ENCODE measurements at regions not wholly inside any gene's neighbourhood (a gene's known extent, or its start where the extent isn't known, plus 50 kb on each side); places are given as distances from the start of the nearest gene placed in this dataset.

- Histone ChIP-seq H3K9me3 (ENCODE audit: control insufficient read depth in 5 of 5, low read length in 5 of 5) (peaks cover 10 to 41% (median 30%) of the 10 kb centered on the region in 5 donors), H3K9ac (ENCODE audit: low read length in 5 of 5) (no peak overlapping the region), H3K27me3 (ENCODE audit: control insufficient read depth in 5 of 5, insufficient read depth in 4 of 5, low read length in 5 of 5) (no peaks in the 10 kb centered on the region), H3K27ac (ENCODE audit: low read depth, low read length) (no peak overlapping the region), H3K4me1 (ENCODE audit: control insufficient read depth in 5 of 5, insufficient read depth in 5 of 5, low read length in 5 of 5) (no peaks in the 10 kb centered on the region), H3K4me3 (ENCODE audit: low read depth in 1 of 5, low read length in 5 of 5) (no peak overlapping the region), H3K36me3 (ENCODE audit: control insufficient read depth in 5 of 5, insufficient read depth in 5 of 5, low read length in 5 of 5) (no peaks in the 10 kb centered on the region)
Observed at GRCh38 chr6:39998126-39998525, 63.9 kb upstream of the MOCS1 start.

GRCh38 chr6:39997101-39997635, 62.9 kb upstream of the MOCS1 start:
- no peaks in the 10 kb centered on the region for H3K27me3 ChIP-seq (ENCODE audit: control insufficient read depth in 5 of 5, insufficient read depth in 4 of 5, low read length in 5 of 5)
- no peaks in the 10 kb centered on the region for H3K4me1 ChIP-seq (ENCODE audit: control insufficient read depth in 5 of 5, insufficient read depth in 5 of 5, low read length in 5 of 5)
- no peak overlapping the region for H3K27ac ChIP-seq (ENCODE audit: low read depth, low read length)
- peaks cover 17 to 49% (median 39%) of the 10 kb centered on the region in 5 donors for H3K9me3 ChIP-seq (ENCODE audit: control insufficient read depth in 5 of 5, low read length in 5 of 5)
- no peak overlapping the region for H3K4me3 ChIP-seq (ENCODE audit: low read depth in 1 of 5, low read length in 5 of 5)
- no peaks in the 10 kb centered on the region for H3K36me3 ChIP-seq (ENCODE audit: control insufficient read depth in 5 of 5, insufficient read depth in 5 of 5, low read length in 5 of 5)
- H3K9ac ChIP-seq (ENCODE audit: low read length in 5 of 5), result no peak overlapping the region

- no peak overlapping the region for H3K4me3 ChIP-seq (ENCODE audit: low read depth in 1 of 5, low read length in 5 of 5)
- H3K27me3 ChIP-seq (ENCODE audit: control insufficient read depth in 5 of 5, insufficient read depth in 4 of 5, low read length in 5 of 5), result no peaks in the 10 kb centered on the region
- no peak overlapping the region for H3K9ac ChIP-seq (ENCODE audit: low read length in 5 of 5)
- no peaks in the 10 kb centered on the region for H3K4me1 ChIP-seq (ENCODE audit: control insufficient read depth in 5 of 5, insufficient read depth in 5 of 5, low read length in 5 of 5)
- no peak overlapping the region for H3K27ac ChIP-seq (ENCODE audit: low read depth, low read length)
- H3K36me3 ChIP-seq (ENCODE audit: control insufficient read depth in 5 of 5, insufficient read depth in 5 of 5, low read length in 5 of 5), result no peaks in the 10 kb centered on the region
- peaks cover 17 to 49% (median 41%) of the 10 kb centered on the region in 5 donors for H3K9me3 ChIP-seq (ENCODE audit: control insufficient read depth in 5 of 5, low read length in 5 of 5)
Observed at GRCh38 chr6:39995633-39996032, 61.4 kb upstream of the MOCS1 start.

- H3K27ac ChIP-seq (ENCODE audit: low read depth, low read length), result no peak overlapping the region
- peaks cover 11 to 27% (median 26%) of the 10 kb centered on the region in 5 donors for H3K9me3 ChIP-seq (ENCODE audit: control insufficient read depth in 5 of 5, low read length in 5 of 5)
- peak overlapping the region in 1 of 5 donors; percentile 3 for H3K4me3 ChIP-seq (ENCODE audit: low read depth in 1 of 5, low read length in 5 of 5)
- H3K36me3 ChIP-seq (ENCODE audit: control insufficient read depth in 5 of 5, insufficient read depth in 5 of 5, low read length in 5 of 5), result no peaks in the 10 kb centered on the region
- no peaks in the 10 kb centered on the region for H3K4me1 ChIP-seq (ENCODE audit: control insufficient read depth in 5 of 5, insufficient read depth in 5 of 5, low read length in 5 of 5)
- no peaks in the 10 kb centered on the region for H3K27me3 ChIP-seq (ENCODE audit: control insufficient read depth in 5 of 5, insufficient read depth in 4 of 5, low read length in 5 of 5)
- no peak overlapping the region for H3K9ac ChIP-seq (ENCODE audit: low read length in 5 of 5)
Observed at GRCh38 chr6:39992861-39993622, 58.8 kb upstream of the MOCS1 start.
